ENCODE measurements at regions not wholly inside any gene's neighbourhood (a gene's known extent, or its start where the extent isn't known, plus 50 kb on each side); places are given as distances from the start of the nearest gene placed in this dataset.

DNA sequence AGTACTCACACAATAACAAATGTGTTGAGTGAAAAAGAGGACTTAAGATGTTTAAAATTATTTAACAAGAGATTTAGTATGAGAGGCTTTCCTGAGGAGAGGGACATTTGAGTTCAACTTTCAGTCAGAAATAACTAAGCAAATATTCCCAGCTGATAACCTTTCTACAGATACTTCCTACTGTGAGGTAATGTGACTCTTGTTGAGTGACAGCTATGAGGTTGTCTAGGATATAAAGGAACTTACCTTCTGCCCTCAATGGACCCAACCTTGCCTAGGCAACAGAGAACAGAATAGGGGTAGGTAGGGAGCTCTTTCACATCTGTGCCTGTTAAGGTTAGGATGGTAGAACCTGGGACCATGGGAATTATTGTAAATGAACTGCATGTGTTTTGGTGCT is 54.7 kb downstream of the GLUD2 start:
- Histone ChIP-seq H3K27ac (ENCODE audit: low read depth in 1 of 3, low read length in 2 of 3) (no peak overlapping the region), H3K4me3 (ENCODE audit: low read depth in 1 of 3, low read length in 3 of 3) (no peak overlapping the region), H3K27me3 (ENCODE audit: control insufficient read depth in 3 of 3, insufficient read depth in 3 of 3, low read length in 3 of 3) (no peaks in the 10 kb centered on the region), H3K36me3 (ENCODE audit: control insufficient read depth in 3 of 3, insufficient read depth in 2 of 3, low read depth in 1 of 3, low read length in 3 of 3) (no peaks in the 10 kb centered on the region), H3K4me1 (ENCODE audit: control insufficient read depth in 3 of 3, insufficient read depth in 2 of 3, low read depth in 1 of 3, low read length in 2 of 3) (no peaks in the 10 kb centered on the region), H3K9me3 (ENCODE audit: control insufficient read depth in 2 of 2, insufficient read depth in 1 of 2, low read depth in 1 of 2, low read length in 1 of 2) (no peaks in the 10 kb centered on the region)
- no peak for FAIRE-seq
- no peak for DNase-seq

DNA sequence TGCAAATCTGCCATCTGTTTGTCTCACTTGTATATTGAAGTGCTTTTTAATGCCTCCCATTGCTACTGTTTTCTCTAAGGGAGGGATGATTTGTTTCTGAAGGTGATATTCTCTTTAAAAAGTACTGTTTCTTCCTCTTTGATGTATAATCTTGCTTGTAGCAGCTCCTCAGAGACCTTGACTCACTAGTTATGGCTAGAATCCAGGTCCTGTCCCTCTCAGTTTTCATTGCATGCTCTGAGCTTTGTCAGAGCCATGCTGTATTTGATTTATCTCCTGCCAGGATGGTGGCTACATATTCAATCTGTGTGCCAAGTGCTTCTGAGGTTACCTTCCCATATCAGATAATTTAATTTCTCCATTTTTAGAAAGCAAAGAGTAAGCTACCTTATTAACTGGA is 56.0 kb downstream of the GLUD2 start:
- Histone ChIP-seq H3K36me3 (ENCODE audit: control insufficient read depth in 3 of 3, insufficient read depth in 2 of 3, low read depth in 1 of 3, low read length in 3 of 3) (no peaks in the 10 kb centered on the region), H3K4me1 (ENCODE audit: control insufficient read depth in 3 of 3, insufficient read depth in 2 of 3, low read depth in 1 of 3, low read length in 2 of 3) (no peaks in the 10 kb centered on the region), H3K4me3 (ENCODE audit: low read depth in 1 of 3, low read length in 3 of 3) (no peak overlapping the region), H3K27me3 (ENCODE audit: control insufficient read depth in 3 of 3, insufficient read depth in 3 of 3, low read length in 3 of 3) (no peaks in the 10 kb centered on the region), H3K27ac (ENCODE audit: low read depth in 1 of 3, low read length in 2 of 3) (no peak overlapping the region), H3K9me3 (ENCODE audit: control insufficient read depth in 2 of 2, insufficient read depth in 1 of 2, low read depth in 1 of 2, low read length in 1 of 2) (no peaks in the 10 kb centered on the region)
- DNase-seq (no peak), FAIRE-seq (no peak)

DNA sequence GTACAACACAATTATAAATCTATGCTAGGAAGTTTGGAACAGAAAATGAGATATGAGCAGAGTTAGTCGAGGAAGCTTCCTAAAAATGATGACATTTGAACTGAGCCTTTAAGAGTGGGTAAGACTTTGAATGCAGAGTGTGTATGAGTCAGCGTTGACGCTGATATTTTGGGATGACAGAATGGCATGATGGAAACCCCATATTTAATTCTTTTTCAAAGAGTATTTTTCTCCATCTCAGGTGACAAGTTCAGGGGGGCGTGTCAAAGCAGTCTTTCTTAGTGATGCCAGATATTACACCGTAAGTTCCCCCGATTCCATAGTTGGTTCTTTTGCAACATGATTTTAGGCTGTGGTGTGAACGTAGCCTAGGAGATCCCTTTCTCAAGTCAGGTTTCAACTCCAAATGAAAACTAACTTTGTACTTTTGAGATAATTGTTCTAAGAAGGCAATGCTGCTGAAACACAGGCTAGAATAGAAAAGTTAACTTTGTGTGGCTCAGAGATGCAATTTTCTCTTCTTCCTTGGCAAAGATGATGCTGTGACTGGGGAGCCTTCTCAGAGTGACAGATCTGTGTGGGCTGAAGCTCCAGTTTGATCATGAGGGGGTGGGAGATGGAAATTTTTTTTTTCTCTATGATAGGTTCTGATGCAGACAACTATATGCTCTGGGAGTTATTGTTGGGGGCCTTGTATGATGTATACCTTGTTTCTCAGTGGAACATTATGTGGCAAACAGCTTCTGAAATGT is 59.2 kb downstream of the GLUD2 start:
- 73 to 81% (median 81%) methylated on average over 7 of the region's 7 CpGs for WGBS, 3 donors
- Histone ChIP-seq H3K4me1 (ENCODE audit: control insufficient read depth in 3 of 3, insufficient read depth in 2 of 3, low read depth in 1 of 3, low read length in 2 of 3) (no peaks in the 10 kb centered on the region), H3K9me3 (ENCODE audit: control insufficient read depth in 2 of 2, insufficient read depth in 1 of 2, low read depth in 1 of 2, low read length in 1 of 2) (no peaks in the 10 kb centered on the region), H3K27me3 (ENCODE audit: control insufficient read depth in 3 of 3, insufficient read depth in 3 of 3, low read length in 3 of 3) (no peaks in the 10 kb centered on the region), H3K4me3 (ENCODE audit: low read depth in 1 of 3, low read length in 3 of 3) (no peak overlapping the region), H3K27ac (ENCODE audit: low read depth in 1 of 3, low read length in 2 of 3) (no peak overlapping the region), H3K36me3 (ENCODE audit: control insufficient read depth in 3 of 3, insufficient read depth in 2 of 3, low read depth in 1 of 3, low read length in 3 of 3) (no peaks in the 10 kb centered on the region)
- DNase-seq = no peak
- no peak for FAIRE-seq

DNA sequence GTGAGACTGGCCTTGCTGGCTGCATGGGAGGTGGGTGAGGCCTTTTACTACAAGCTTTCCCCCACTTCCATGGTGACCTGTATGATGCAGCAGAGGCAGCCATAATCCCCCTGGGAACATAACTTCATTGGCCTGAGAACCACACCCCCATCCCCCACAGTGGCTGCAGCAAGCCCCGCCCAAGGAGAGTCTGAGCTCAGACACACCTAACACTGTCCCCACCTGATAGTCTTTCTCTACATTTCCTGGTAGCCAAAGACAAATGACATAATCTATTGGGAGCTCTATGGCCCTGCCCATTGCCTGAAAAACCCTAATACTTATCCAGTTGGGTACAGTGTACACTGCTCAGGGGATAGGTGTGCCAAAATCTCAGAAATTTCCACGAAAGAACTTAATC is 62.6 kb downstream of the GLUD2 start:
- no peaks in the 10 kb centered on the region for H3K36me3 ChIP-seq (ENCODE audit: control insufficient read depth in 3 of 3, insufficient read depth in 2 of 3, low read depth in 1 of 3, low read length in 3 of 3)
- WGBS, 3 donors = 47 to 69% (median 65%) methylated on average over 2 of the region's 2 CpGs
- H3K4me1 ChIP-seq (ENCODE audit: control insufficient read depth in 3 of 3, insufficient read depth in 2 of 3, low read depth in 1 of 3, low read length in 2 of 3) = no peaks in the 10 kb centered on the region
- H3K9me3 ChIP-seq (ENCODE audit: control insufficient read depth in 2 of 2, insufficient read depth in 1 of 2, low read depth in 1 of 2, low read length in 1 of 2) = no peaks in the 10 kb centered on the region
- H3K27ac ChIP-seq (ENCODE audit: low read depth in 1 of 3, low read length in 2 of 3) = no peak overlapping the region
- no peaks in the 10 kb centered on the region for H3K27me3 ChIP-seq (ENCODE audit: control insufficient read depth in 3 of 3, insufficient read depth in 3 of 3, low read length in 3 of 3)
- no peak overlapping the region for H3K4me3 ChIP-seq (ENCODE audit: low read depth in 1 of 3, low read length in 3 of 3)
- DNase-seq = no peak
- FAIRE-seq = no peak

DNA sequence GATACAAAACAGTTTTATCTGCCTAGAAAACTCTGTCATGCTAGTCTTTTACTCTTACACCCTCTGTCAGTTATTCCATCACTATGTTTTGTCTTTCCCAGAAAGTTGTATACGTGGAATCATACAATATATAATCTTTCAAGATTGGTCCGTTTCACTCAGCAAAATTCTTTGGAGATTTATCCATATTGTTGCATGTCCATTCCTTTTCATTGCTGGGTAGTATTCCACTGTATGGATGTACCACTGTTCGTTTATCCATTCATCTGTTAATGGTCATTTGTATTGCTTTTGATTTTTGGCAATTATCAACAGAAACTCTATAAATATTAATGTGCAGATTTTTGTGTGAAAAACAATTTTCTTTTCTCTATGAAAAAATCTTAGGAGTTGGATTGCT is 63.1 kb downstream of the GLUD2 start:
- Histone ChIP-seq H3K4me1 (ENCODE audit: control insufficient read depth in 3 of 3, insufficient read depth in 2 of 3, low read depth in 1 of 3, low read length in 2 of 3) (no peaks in the 10 kb centered on the region), H3K9me3 (ENCODE audit: control insufficient read depth in 2 of 2, insufficient read depth in 1 of 2, low read depth in 1 of 2, low read length in 1 of 2) (no peaks in the 10 kb centered on the region), H3K4me3 (ENCODE audit: low read depth in 1 of 3, low read length in 3 of 3) (no peak overlapping the region), H3K27ac (ENCODE audit: low read depth in 1 of 3, low read length in 2 of 3) (no peak overlapping the region), H3K27me3 (ENCODE audit: control insufficient read depth in 3 of 3, insufficient read depth in 3 of 3, low read length in 3 of 3) (no peaks in the 10 kb centered on the region), H3K36me3 (ENCODE audit: control insufficient read depth in 3 of 3, insufficient read depth in 2 of 3, low read depth in 1 of 3, low read length in 3 of 3) (no peaks in the 10 kb centered on the region)
- FAIRE-seq (no peak), DNase-seq (no peak)
- WGBS, 3 donors = 45 to 79% (median 59%) methylated on average over 3 of the region's 3 CpGs

DNA sequence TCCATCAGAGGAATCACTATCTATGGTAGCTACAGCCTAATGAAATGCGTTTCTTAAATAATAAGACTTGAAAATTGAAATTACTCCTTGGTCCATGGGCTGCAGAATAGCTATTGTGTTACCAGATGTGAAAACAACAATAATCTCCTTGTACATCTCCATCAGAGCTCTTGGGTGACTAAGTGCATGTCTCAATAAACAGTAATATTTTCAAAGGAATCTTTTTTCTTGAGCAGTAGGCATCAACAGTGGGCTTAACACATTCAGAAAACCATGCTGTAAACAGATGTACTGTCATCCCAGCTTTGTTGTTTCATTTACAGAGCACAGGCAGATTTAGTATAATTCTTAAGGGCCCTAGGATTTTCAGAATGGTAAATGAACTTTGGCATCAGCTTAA is 67.3 kb downstream of the GLUD2 start:
- 52 to 87% (median 79%) methylated on average over 1 of the region's 1 CpG for WGBS, 3 donors
- Histone ChIP-seq H3K27ac (ENCODE audit: low read depth in 1 of 3, low read length in 2 of 3) (no peak overlapping the region), H3K4me1 (ENCODE audit: control insufficient read depth in 3 of 3, insufficient read depth in 2 of 3, low read depth in 1 of 3, low read length in 2 of 3) (no peaks in the 10 kb centered on the region), H3K9me3 (ENCODE audit: control insufficient read depth in 2 of 2, insufficient read depth in 1 of 2, low read depth in 1 of 2, low read length in 1 of 2) (no peaks in the 10 kb centered on the region), H3K27me3 (ENCODE audit: control insufficient read depth in 3 of 3, insufficient read depth in 3 of 3, low read length in 3 of 3) (no peaks in the 10 kb centered on the region), H3K36me3 (ENCODE audit: control insufficient read depth in 3 of 3, insufficient read depth in 2 of 3, low read depth in 1 of 3, low read length in 3 of 3) (no peaks in the 10 kb centered on the region), H3K4me3 (ENCODE audit: low read depth in 1 of 3, low read length in 3 of 3) (no peak overlapping the region)
- DNase-seq (no peak), FAIRE-seq (no peak)

DNA sequence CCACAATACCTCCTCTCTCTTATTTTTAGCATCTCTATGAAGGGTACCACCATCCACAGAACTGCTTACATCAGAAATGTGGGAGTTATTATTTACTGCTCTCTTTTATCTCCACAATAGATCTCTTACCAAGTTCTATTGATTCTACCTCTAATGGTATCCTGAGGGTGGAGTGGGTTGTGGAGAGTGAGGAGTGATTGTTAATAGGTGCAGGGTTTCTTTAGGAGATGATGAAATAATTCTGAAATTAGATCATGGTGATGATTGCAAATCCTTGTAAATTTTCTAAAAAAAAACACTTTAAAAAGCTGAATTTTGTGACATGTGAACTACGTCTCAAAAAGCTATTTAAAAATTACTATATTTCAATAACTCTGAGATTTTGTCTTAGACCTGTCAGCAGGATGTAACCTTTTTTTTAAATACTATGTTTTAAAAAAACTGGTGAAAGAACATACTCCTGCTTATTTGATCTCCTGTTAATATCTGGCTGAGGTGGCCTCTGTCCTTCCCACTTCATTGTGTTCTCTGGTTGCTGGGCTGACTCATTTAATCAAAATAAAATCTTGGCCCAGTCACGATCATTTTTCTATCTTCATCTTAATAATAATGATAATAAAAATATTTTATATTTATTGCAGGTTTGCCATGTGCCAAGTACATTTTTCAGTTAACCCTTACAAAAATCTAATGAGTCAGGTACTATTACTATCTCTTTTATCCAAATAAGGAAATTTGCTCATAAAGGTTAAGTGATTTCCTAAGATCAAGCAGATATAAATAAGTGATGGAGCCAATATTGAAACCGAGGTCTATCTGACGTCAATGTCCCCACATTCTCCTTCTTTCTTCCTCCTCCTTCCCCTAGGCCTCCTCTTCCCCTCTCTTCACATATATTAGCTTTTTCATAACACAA is 73.5 kb downstream of the GLUD2 start:
- no peak for FAIRE-seq
- DNase-seq = no peak
- no peaks in the 10 kb centered on the region for H3K27me3 ChIP-seq (ENCODE audit: control insufficient read depth in 3 of 3, insufficient read depth in 3 of 3, low read length in 3 of 3)
- H3K4me3 ChIP-seq (ENCODE audit: low read depth in 1 of 3, low read length in 3 of 3) = no peak overlapping the region
- no peak overlapping the region for H3K27ac ChIP-seq (ENCODE audit: low read depth in 1 of 3, low read length in 2 of 3)
- H3K4me1 ChIP-seq (ENCODE audit: control insufficient read depth in 3 of 3, insufficient read depth in 2 of 3, low read depth in 1 of 3, low read length in 2 of 3) = no peaks in the 10 kb centered on the region
- H3K9me3 ChIP-seq (ENCODE audit: control insufficient read depth in 2 of 2, insufficient read depth in 1 of 2, low read depth in 1 of 2, low read length in 1 of 2) = no peaks in the 10 kb centered on the region
- H3K36me3 ChIP-seq (ENCODE audit: control insufficient read depth in 3 of 3, insufficient read depth in 2 of 3, low read depth in 1 of 3, low read length in 3 of 3) = no peaks in the 10 kb centered on the region
- WGBS, 3 donors = 70 to 78% (median 76%) methylated on average over 4 of the region's 4 CpGs

DNA sequence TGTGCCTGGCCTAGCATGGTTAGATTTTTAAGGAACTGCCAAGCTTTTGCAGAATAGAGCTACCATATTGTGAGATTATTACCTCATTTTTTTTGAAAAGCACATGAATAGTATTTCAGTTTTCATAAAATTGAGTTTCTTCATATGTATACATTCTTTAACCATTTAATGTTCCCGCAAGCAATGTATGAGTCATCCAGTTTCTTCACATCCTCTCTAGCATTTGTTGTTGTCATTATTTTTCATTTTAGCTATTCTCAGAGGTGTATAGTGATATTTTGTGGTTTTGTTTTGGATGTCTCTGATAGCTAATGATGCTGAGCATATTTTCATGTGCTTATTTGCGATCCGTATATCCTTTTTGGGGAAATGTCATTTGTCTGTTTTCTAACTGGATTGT is 74.9 kb downstream of the GLUD2 start:
- no peaks in the 10 kb centered on the region for H3K36me3 ChIP-seq (ENCODE audit: control insufficient read depth in 3 of 3, insufficient read depth in 2 of 3, low read depth in 1 of 3, low read length in 3 of 3)
- H3K27ac ChIP-seq (ENCODE audit: low read depth in 1 of 3, low read length in 2 of 3) = no peak overlapping the region
- FAIRE-seq (no peak), DNase-seq (no peak)
- 91 to 95% (median 93%) methylated on average over 3 of the region's 3 CpGs for WGBS, 3 donors
- no peaks in the 10 kb centered on the region for H3K9me3 ChIP-seq (ENCODE audit: control insufficient read depth in 2 of 2, insufficient read depth in 1 of 2, low read depth in 1 of 2, low read length in 1 of 2)
- H3K4me1 ChIP-seq (ENCODE audit: control insufficient read depth in 3 of 3, insufficient read depth in 2 of 3, low read depth in 1 of 3, low read length in 2 of 3) = no peaks in the 10 kb centered on the region
- no peaks in the 10 kb centered on the region for H3K27me3 ChIP-seq (ENCODE audit: control insufficient read depth in 3 of 3, insufficient read depth in 3 of 3, low read length in 3 of 3)
- H3K4me3 ChIP-seq (ENCODE audit: low read depth in 1 of 3, low read length in 3 of 3) = no peak overlapping the region
